Stimulated activated CD8-positive, alpha-beta memory T cell treated with anti-CD3 and anti-CD28 coated beads, Interleukin-15, amount 100 ng/mL, for 24 hours (primary cell): ENCODE measurements at regions not wholly inside any gene's neighbourhood (a gene's known extent, or its start where the extent isn't known, plus 50 kb on each side); places are given as distances from the start of the nearest gene placed in this dataset.
A peak's percentile ranks its signal among the peaks of the same experiment; 100 is the strongest.

Experiments used
- DNase-seq: peaks from one replicate; pipeline ENCODE4 v3.0.0-alpha.2; 2020; ENCODE audit warnings: low read depth

- no peak for DNase-seq
Measured at GRCh38 chr11:32161293-32161692, 70.4 kb downstream of the RCN1 start.

- DNase-seq, result no peak
Measured at GRCh38 chr11:32162351-32162750, 71.5 kb downstream of the RCN1 start.

GRCh38 chr11:32162906-32163305 is 72.0 kb downstream of the RCN1 start:
- no peak for DNase-seq

- no peak for DNase-seq
Measured at GRCh38 chr11:32163557-32163956, 72.7 kb downstream of the RCN1 start.

GRCh38 chr11:32164836-32165235 is 74.0 kb downstream of the RCN1 start:
- DNase-seq, result no peak

GRCh38 chr11:32168924-32169323 is 78.0 kb downstream of the RCN1 start:
- DNase-seq, result no peak

GRCh38 chr11:32171445-32171844 is 80.6 kb downstream of the RCN1 start:
- no peak for DNase-seq

GRCh38 chr11:32172041-32172847 is 81.4 kb downstream of the RCN1 start:
- no peak for DNase-seq

GRCh38 chr11:32172848-32173834 is 82.3 kb downstream of the RCN1 start:
- DNase-seq, result no peak

GRCh38 chr11:32173977-32174376 is 83.1 kb downstream of the RCN1 start:
- no peak for DNase-seq

- peak; percentile 47 for DNase-seq
Measured at GRCh38 chr11:32176223-32176934, 85.5 kb downstream of the RCN1 start.

GRCh38 chr11:32178692-32179091 is 87.8 kb downstream of the RCN1 start:
- no peak for DNase-seq

GRCh38 chr11:32183512-32183911 is 92.6 kb downstream of the RCN1 start:
- no peak for DNase-seq

- no peak for DNase-seq
Measured at GRCh38 chr11:32184041-32184722, 93.3 kb downstream of the RCN1 start.

GRCh38 chr11:32184723-32185376 is 94.0 kb downstream of the RCN1 start:
- no peak for DNase-seq

- DNase-seq, result no peak
Measured at GRCh38 chr11:32186118-32186517, 95.2 kb downstream of the RCN1 start.

- no peak for DNase-seq
Measured at GRCh38 chr11:32187111-32187510, 96.2 kb downstream of the RCN1 start.

- DNase-seq, result no peak
Measured at GRCh38 chr11:32188785-32189184, 97.9 kb downstream of the RCN1 start.

- DNase-seq, result no peak
Measured at GRCh38 chr11:32196137-32196536, 105.3 kb downstream of the RCN1 start.

GRCh38 chr11:32198053-32198452 is 107.2 kb downstream of the RCN1 start:
- no peak for DNase-seq
